ENCODE measurements at regions not wholly inside any gene's neighbourhood (a gene's known extent, or its start where the extent isn't known, plus 50 kb on each side); places are given as distances from the start of the nearest gene placed in this dataset.

- no peak for TF ChIP-seq POLR2A (IDR thresholded peaks at IDR 0.05)
- TF ChIP-seq CTCF (IDR thresholded peaks at IDR 0.05), result no peak
These were observed 57.6 kb upstream of the CNTN1 start for GRCh38 chr12:40634517-40635131.

Measured in body of pancreas (tissue), 4 donors.